RWPE2 (cell line): ENCODE measurements at regions not wholly inside any gene's neighbourhood (a gene's known extent, or its start where the extent isn't known, plus 50 kb on each side); places are given as distances from the start of the nearest gene placed in this dataset.

ENCODE experiments used
- ATAC-seq: fragments of 200-7000 bp; cut with Tn5 transposase; 3 replicates; pipeline ENCODE4 v1.9.1; 2021; ENCODE audit warnings: low read depth
- DNase-seq: peaks from one replicate; pipeline ENCODE4 v3.0.0-alpha.2; 2020; ENCODE audit warnings: low spot score
- H3K27ac ChIP-seq: fragments of 450-650 bp; 2 replicates; pipeline ENCODE4 v1.5.1; 2017; ENCODE audit warnings: mild to moderate bottlenecking; ENCODE audit not compliant: poor library complexity, severe bottlenecking
- H3K27me3 ChIP-seq: fragments of 250-450 bp; sonication (Bioruptor Pico); 2 replicates; pipeline ENCODE4 v1.5.1; 2021; ENCODE audit warnings: mild to moderate bottlenecking, moderate library complexity; ENCODE audit not compliant: insufficient read depth, poor library complexity, severe bottlenecking
- H3K36me3 ChIP-seq: fragments of 250-450 bp; sonication (Bioruptor Pico); 2 replicates; pipeline ENCODE4 v1.5.1; 2020; ENCODE audit warnings: low read depth, mild to moderate bottlenecking, moderate library complexity
- H3K4me1 ChIP-seq: fragments of 250-450 bp; sonication (Bioruptor Pico); 2 replicates; pipeline ENCODE4 v1.5.1; 2021; ENCODE audit warnings: mild to moderate bottlenecking, moderate library complexity; ENCODE audit not compliant: insufficient read depth, poor library complexity, severe bottlenecking
- H3K4me3 ChIP-seq: fragments of 250-450 bp; sonication (Bioruptor Pico); 2 replicates; pipeline ENCODE4 v1.5.1; 2021; ENCODE audit warnings: mild to moderate bottlenecking, moderate library complexity; ENCODE audit not compliant: severe bottlenecking
- H3K9me3 ChIP-seq: fragments of 250-450 bp; sonication (Bioruptor Pico); 2 replicates; pipeline ENCODE4 v1.5.1; 2021; ENCODE audit warnings: mild to moderate bottlenecking, moderate library complexity; ENCODE audit not compliant: severe bottlenecking
- CTCF ChIP-seq: fragments of 450-650 bp; IDR thresholded peaks from one replicate; pipeline ENCODE4 v1.5.1; 2017; ENCODE audit warnings: mild to moderate bottlenecking, moderate library complexity; ENCODE audit not compliant: poor library complexity, severe bottlenecking

- no peak for ATAC-seq
- peaks cover 39% of the 10 kb centered on the region for H3K4me1 ChIP-seq
- H3K36me3 ChIP-seq: no peaks in the 10 kb centered on the region
- no peaks in the 10 kb centered on the region for H3K27me3 ChIP-seq
- no peaks in the 10 kb centered on the region for H3K9me3 ChIP-seq
- peak overlapping the region; percentile 91 for H3K27ac ChIP-seq
- DNase-seq: no peak
- no peak for TF ChIP-seq CTCF
- H3K4me3 ChIP-seq: no peak overlapping the region
Observed at GRCh38 chr10:52485462-52485861, 171.4 kb downstream of the DKK1 start.

GRCh38 chr10:52486840-52487611 lies 172.9 kb downstream of the DKK1 start:
- TF ChIP-seq CTCF: no peak
- H3K27ac ChIP-seq: peak overlapping the region; percentile 91
- ATAC-seq (peak; percentile 96), DNase-seq (no peak)
- no peaks in the 10 kb centered on the region for H3K9me3 ChIP-seq
- H3K36me3 ChIP-seq: no peaks in the 10 kb centered on the region
- H3K4me3 ChIP-seq: no peak overlapping the region
- H3K27me3 ChIP-seq: no peaks in the 10 kb centered on the region
- peaks cover 43% of the 10 kb centered on the region for H3K4me1 ChIP-seq

GRCh38 chr10:52488606-52489485 lies 174.8 kb downstream of the DKK1 start:
- no peak for ATAC-seq
- Histone ChIP-seq H3K9me3 (no peaks in the 10 kb centered on the region), H3K36me3 (no peaks in the 10 kb centered on the region), H3K27ac (peak overlapping the region; percentile 91), H3K27me3 (no peaks in the 10 kb centered on the region), H3K4me3 (no peak overlapping the region), H3K4me1 (peaks cover 43% of the 10 kb centered on the region)
- TF ChIP-seq CTCF: peak; percentile 83
- DNase-seq: no peak

GRCh38 chr10:52491246-52491995 lies 177.3 kb downstream of the DKK1 start:
- Histone ChIP-seq H3K36me3 (no peaks in the 10 kb centered on the region), H3K27me3 (no peaks in the 10 kb centered on the region), H3K4me1 (peaks cover 31% of the 10 kb centered on the region), H3K9me3 (no peaks in the 10 kb centered on the region), H3K4me3 (no peak overlapping the region), H3K27ac (peak overlapping the region; percentile 0)
- ATAC-seq: no peak
- no peak for DNase-seq
- no peak for TF ChIP-seq CTCF
